ENCODE measurements at regions not wholly inside any gene's neighbourhood (a gene's known extent, or its start where the extent isn't known, plus 50 kb on each side); places are given as distances from the start of the nearest gene placed in this dataset.

GRCh38 chr6:84862843-84863242 lies 98.4 kb upstream of the TBX18 start:
- Histone ChIP-seq H3K27ac (no peak overlapping the region), H3K4me1 (no peaks in the 10 kb centered on the region), H3K4me3 (no peak overlapping the region), H3K9me3 (no peaks in the 10 kb centered on the region), H3K27me3 (ENCODE audit: insufficient read depth in 3 of 3, low read length in 2 of 3) (no peaks in the 10 kb centered on the region), H3K36me3 (ENCODE audit: insufficient read depth in 1 of 2, low read depth in 1 of 2) (no peaks in the 10 kb centered on the region)
- intact Hi-C loops (cut with DNase I) = no loop called here
- no peak for DNase-seq
- TF ChIP-seq CTCF (IDR thresholded peaks at IDR 0.05) = no peak
- WGBS, 3 donors = 81 to 84% (median 82%) methylated on average over 1 of the region's 1 CpG
- no peak for ATAC-seq

- Histone ChIP-seq H3K4me3 (no peak overlapping the region), H3K4me1 (no peaks in the 10 kb centered on the region), H3K36me3 (ENCODE audit: insufficient read depth in 1 of 2, low read depth in 1 of 2) (no peaks in the 10 kb centered on the region), H3K27me3 (ENCODE audit: insufficient read depth in 3 of 3, low read length in 2 of 3) (no peaks in the 10 kb centered on the region), H3K9me3 (no peaks in the 10 kb centered on the region), H3K27ac (no peak overlapping the region)
- ATAC-seq (no peak), DNase-seq (no peak)
- TF ChIP-seq CTCF (IDR thresholded peaks at IDR 0.05) = no peak
- intact Hi-C loops (cut with DNase I) = no loop called here
- 49 to 63% (median 53%) methylated on average over 2 of the region's 2 CpGs for WGBS, 3 donors
These were observed 96.5 kb upstream of the TBX18 start for GRCh38 chr6:84860920-84861319.

- TF ChIP-seq CTCF (IDR thresholded peaks at IDR 0.05) = no peak
- ATAC-seq (no peak), DNase-seq (no peak)
- 62 to 65% (median 63%) methylated on average over 6 of the region's 6 CpGs for WGBS, 3 donors
- H3K4me1 ChIP-seq = no peaks in the 10 kb centered on the region
- no peaks in the 10 kb centered on the region for H3K9me3 ChIP-seq
- intact Hi-C loops (cut with DNase I) = no loop called here
- no peaks in the 10 kb centered on the region for H3K27me3 ChIP-seq (ENCODE audit: insufficient read depth in 3 of 3, low read length in 2 of 3)
- no peak overlapping the region for H3K27ac ChIP-seq
- H3K36me3 ChIP-seq (ENCODE audit: insufficient read depth in 1 of 2, low read depth in 1 of 2) = no peaks in the 10 kb centered on the region
- no peak overlapping the region for H3K4me3 ChIP-seq
These were observed 96.1 kb upstream of the TBX18 start for GRCh38 chr6:84860509-84860908.

- no peaks in the 10 kb centered on the region for H3K27me3 ChIP-seq (ENCODE audit: insufficient read depth in 3 of 3, low read length in 2 of 3)
- ATAC-seq (no peak), DNase-seq (no peak)
- H3K9me3 ChIP-seq = no peaks in the 10 kb centered on the region
- H3K36me3 ChIP-seq (ENCODE audit: insufficient read depth in 1 of 2, low read depth in 1 of 2) = no peaks in the 10 kb centered on the region
- no peaks in the 10 kb centered on the region for H3K4me1 ChIP-seq
- no peak overlapping the region for H3K27ac ChIP-seq
- 63 to 76% (median 69%) methylated on average over 8 of the region's 8 CpGs for WGBS, 3 donors
- H3K4me3 ChIP-seq = no peak overlapping the region
- TF ChIP-seq CTCF (IDR thresholded peaks at IDR 0.05) = no peak
- intact Hi-C loops (cut with DNase I) = no loop called here
These were observed 90.5 kb upstream of the TBX18 start for GRCh38 chr6:84854811-84855400.

GRCh38 chr6:84853901-84854300 lies 89.5 kb upstream of the TBX18 start:
- DNase-seq = no peak
- intact Hi-C loops (cut with DNase I) = no loop called here
- no peak overlapping the region for H3K27ac ChIP-seq

More at GRCh38 chr6:84853901-84854300, 89.5 kb upstream of the TBX18 start:
- Histone ChIP-seq H3K4me3 (no peak overlapping the region), H3K9me3 (no peaks in the 10 kb centered on the region), H3K4me1 (no peaks in the 10 kb centered on the region), H3K27me3 (ENCODE audit: insufficient read depth in 3 of 3, low read length in 2 of 3) (no peaks in the 10 kb centered on the region), H3K36me3 (ENCODE audit: insufficient read depth in 1 of 2, low read depth in 1 of 2) (no peaks in the 10 kb centered on the region)
- TF ChIP-seq CTCF (IDR thresholded peaks at IDR 0.05) = no peak
- ATAC-seq = no peak
